SH-SY5Y (cell line): ENCODE measurements at regions not wholly inside any gene's neighbourhood (a gene's known extent, or its start where the extent isn't known, plus 50 kb on each side); places are given as distances from the start of the nearest gene placed in this dataset.

ENCODE experiments used
- GATA2 ChIP-seq: IDR thresholded peaks from 2 replicates; pipeline ENCODE4 v1.6.1; 2011; ENCODE audit warnings: mild to moderate bottlenecking, low read depth, low read length
- GATA3 ChIP-seq: IDR thresholded peaks from 2 replicates; pipeline ENCODE4 v1.6.1; 2011; ENCODE audit warnings: low read depth, mild to moderate bottlenecking, low read length, moderate library complexity

- no peak for TF ChIP-seq GATA2
- TF ChIP-seq GATA3: no peak
Measured at GRCh38 chr3:23659274-23659673, 146.5 kb upstream of the UBE2E1 start.
